ENCODE measurements at regions not wholly inside any gene's neighbourhood (a gene's known extent, or its start where the extent isn't known, plus 50 kb on each side); places are given as distances from the start of the nearest gene placed in this dataset.

DNA sequence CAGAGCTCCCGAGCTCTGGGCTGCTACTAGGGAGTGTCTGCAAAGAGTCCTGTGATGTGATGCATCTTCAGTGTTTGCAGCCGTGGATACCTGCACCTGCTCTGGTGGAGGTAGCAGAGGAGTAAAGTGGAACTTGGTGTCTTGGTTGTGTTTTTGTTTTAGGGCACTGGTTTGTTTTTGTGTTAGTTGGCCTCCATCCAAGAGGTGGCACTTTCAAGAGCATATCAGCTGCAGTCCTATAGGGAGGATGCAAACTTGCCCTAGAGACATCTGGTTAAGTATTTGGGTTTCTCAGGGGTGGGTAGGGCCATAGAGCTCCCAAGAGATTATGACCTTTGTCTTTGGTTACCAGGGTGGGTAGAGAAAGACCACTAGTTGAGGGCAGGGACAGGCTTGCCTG, 1249.0 kb upstream of the FAM98A start:
- TF ChIP-seq, protein P1, sequence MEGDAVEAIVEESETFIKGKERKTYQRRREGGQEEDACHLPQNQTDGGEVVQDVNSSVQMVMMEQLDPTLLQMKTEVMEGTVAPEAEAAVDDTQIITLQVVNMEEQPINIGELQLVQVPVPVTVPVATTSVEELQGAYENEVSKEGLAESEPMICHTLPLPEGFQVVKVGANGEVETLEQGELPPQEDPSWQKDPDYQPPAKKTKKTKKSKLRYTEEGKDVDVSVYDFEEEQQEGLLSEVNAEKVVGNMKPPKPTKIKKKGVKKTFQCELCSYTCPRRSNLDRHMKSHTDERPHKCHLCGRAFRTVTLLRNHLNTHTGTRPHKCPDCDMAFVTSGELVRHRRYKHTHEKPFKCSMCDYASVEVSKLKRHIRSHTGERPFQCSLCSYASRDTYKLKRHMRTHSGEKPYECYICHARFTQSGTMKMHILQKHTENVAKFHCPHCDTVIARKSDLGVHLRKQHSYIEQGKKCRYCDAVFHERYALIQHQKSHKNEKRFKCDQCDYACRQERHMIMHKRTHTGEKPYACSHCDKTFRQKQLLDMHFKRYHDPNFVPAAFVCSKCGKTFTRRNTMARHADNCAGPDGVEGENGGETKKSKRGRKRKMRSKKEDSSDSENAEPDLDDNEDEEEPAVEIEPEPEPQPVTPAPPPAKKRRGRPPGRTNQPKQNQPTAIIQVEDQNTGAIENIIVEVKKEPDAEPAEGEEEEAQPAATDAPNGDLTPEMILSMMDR (IDR thresholded peaks at IDR 0.05), result no peak
- DNase-seq (ENCODE audit: low spot score), result no peak
- no peaks in the 10 kb centered on the region for H3K4me1 Mint-ChIP-seq (ENCODE audit: low read depth)
- H3K4me3 Mint-ChIP-seq (ENCODE audit: unreplicated experiment), result no peak overlapping the region
- H3K9me3 Mint-ChIP-seq (ENCODE audit: low read depth), result peaks cover 3% of the 10 kb centered on the region
- H3K27ac Mint-ChIP-seq (ENCODE audit: unreplicated experiment), result no peak overlapping the region
- H3K27me3 Mint-ChIP-seq (ENCODE audit: low read depth), result no peaks in the 10 kb centered on the region
- H3K36me3 Mint-ChIP-seq (ENCODE audit: low read depth), result no peaks in the 10 kb centered on the region

DNA sequence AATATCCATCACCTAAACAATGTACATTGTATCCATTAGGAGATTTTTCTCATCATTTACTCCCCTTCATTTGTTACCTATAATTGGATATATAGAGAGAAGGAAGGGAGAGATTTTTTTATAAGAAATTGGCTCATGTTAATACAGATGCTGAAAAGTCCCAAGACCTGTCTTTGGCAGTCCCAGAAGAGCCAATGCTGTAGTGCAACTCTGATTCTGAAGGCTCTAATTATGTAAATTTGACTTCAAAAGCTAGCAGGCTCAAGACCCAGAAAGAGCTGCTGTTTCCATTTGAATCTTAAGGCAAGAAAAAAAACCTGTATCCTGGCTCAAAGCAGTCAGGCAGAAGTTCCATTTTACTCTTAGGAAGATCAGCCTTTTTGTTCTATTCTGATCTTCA, 1245.5 kb upstream of the FAM98A start:
- Mint-ChIP-seq H3K27me3 (ENCODE audit: low read depth) (no peaks in the 10 kb centered on the region), H3K9me3 (ENCODE audit: low read depth) (peaks cover 3% of the 10 kb centered on the region), H3K4me1 (ENCODE audit: low read depth) (no peaks in the 10 kb centered on the region), H3K4me3 (ENCODE audit: unreplicated experiment) (no peak overlapping the region), H3K36me3 (ENCODE audit: low read depth) (no peaks in the 10 kb centered on the region), H3K27ac (ENCODE audit: unreplicated experiment) (no peak overlapping the region)
- TF ChIP-seq, protein P1 (IDR thresholded peaks at IDR 0.05), result no peak
- no peak for DNase-seq (ENCODE audit: low spot score)

DNA sequence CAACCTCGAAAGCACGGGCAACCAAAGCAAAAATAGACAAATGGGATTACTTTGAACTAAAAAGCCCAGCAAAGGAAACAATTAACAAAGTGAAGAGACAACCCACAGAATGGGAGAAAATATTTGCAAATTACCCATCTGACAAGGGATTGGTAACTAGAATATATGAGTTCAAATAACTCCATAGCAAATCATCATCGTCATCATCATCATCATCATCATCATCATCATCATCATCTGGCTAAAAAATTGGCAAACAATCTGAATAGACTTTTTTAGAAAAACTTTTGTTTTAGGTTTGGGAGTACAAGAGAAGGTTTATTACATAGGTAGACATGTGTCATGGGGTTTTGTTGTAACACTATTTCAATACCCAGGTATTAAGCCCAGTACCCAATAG, 1239.3 kb upstream of the FAM98A start:
- Mint-ChIP-seq H3K36me3 (ENCODE audit: low read depth) (no peaks in the 10 kb centered on the region), H3K4me1 (ENCODE audit: low read depth) (no peaks in the 10 kb centered on the region), H3K4me3 (ENCODE audit: unreplicated experiment) (no peak overlapping the region), H3K27ac (ENCODE audit: unreplicated experiment) (no peak overlapping the region), H3K9me3 (ENCODE audit: low read depth) (peaks cover 31% of the 10 kb centered on the region), H3K27me3 (ENCODE audit: low read depth) (no peaks in the 10 kb centered on the region)
- TF ChIP-seq, protein P1 (IDR thresholded peaks at IDR 0.05), result no peak
- no peak for DNase-seq (ENCODE audit: low spot score)

DNA sequence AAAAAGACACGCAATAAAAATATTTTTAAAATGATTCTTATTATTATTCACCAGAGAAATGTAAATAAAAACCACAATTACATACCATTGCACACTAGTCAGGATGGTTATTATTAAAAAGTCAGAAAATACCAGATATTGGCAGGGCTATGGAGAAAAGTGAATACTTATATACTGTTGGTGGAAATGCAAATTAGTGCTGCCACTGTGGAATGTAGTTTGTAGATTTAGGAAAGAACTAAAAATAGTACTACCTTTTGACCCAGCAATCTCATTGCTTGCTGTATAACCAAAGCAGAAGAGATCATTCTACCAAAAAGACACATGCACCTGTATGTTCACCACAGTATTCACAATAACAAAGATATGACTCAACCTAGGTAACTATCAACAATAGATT, 1237.3 kb upstream of the FAM98A start:
- DNase-seq (ENCODE audit: low spot score), result no peak
- Mint-ChIP-seq H3K4me1 (ENCODE audit: low read depth) (no peaks in the 10 kb centered on the region), H3K4me3 (ENCODE audit: unreplicated experiment) (no peak overlapping the region), H3K36me3 (ENCODE audit: low read depth) (no peaks in the 10 kb centered on the region), H3K9me3 (ENCODE audit: low read depth) (peaks cover 31% of the 10 kb centered on the region), H3K27me3 (ENCODE audit: low read depth) (no peaks in the 10 kb centered on the region), H3K27ac (ENCODE audit: unreplicated experiment) (no peak overlapping the region)
- TF ChIP-seq, protein P1 (IDR thresholded peaks at IDR 0.05), result no peak

DNA sequence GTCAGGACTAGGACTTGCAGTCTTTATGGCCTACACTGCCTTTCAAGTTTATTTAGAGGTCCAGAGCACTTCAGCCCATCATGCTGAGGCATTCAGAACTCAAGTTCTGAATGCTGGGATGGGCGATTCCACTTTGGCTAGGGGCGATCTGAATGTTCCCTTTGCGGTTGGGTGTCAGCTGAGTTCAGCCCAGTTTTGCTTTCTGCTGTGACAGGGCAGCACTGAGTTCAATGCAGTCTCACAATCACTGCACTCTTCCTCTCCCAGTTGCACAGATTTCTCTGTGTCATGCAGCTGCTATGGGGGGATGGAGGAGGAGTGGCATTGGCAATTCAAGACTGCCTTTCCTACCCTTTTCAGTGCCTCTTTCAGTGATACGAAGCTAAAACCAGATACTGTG, 1232.0 kb upstream of the FAM98A start:
- Mint-ChIP-seq H3K9me3 (ENCODE audit: low read depth) (peaks cover 19% of the 10 kb centered on the region), H3K27ac (ENCODE audit: unreplicated experiment) (no peak overlapping the region), H3K4me3 (ENCODE audit: unreplicated experiment) (no peak overlapping the region), H3K4me1 (ENCODE audit: low read depth) (no peaks in the 10 kb centered on the region), H3K27me3 (ENCODE audit: low read depth) (no peaks in the 10 kb centered on the region), H3K36me3 (ENCODE audit: low read depth) (no peaks in the 10 kb centered on the region)
- TF ChIP-seq, protein P1 (IDR thresholded peaks at IDR 0.05), result no peak
- no peak for DNase-seq (ENCODE audit: low spot score)
